ENCODE measurements at regions not wholly inside any gene's neighbourhood (a gene's known extent, or its start where the extent isn't known, plus 50 kb on each side); places are given as distances from the start of the nearest gene placed in this dataset.
A peak's percentile ranks its signal among the peaks of the same experiment; 100 is the strongest.
"Not testable (repeated sequence)": the region's sequence is repeated elsewhere in the genome, so short reads cannot be mapped to it uniquely, and the experiment has no call there.

GRCh38 chrX:1099146-1099770, 113.2 kb downstream of the CRLF2 start:
- H3K4me3 ChIP-seq (ENCODE audit: low read length) = no peak overlapping the region
- no peak for TF ChIP-seq CTCF (conservative IDR thresholded peaks at IDR 0.05; ENCODE audit: low read length)
- DNase-seq (ENCODE audit: low read depth) = no peak

- DNase-seq (ENCODE audit: low read depth) = no peak
- H3K4me3 ChIP-seq (ENCODE audit: low read length) = no peak overlapping the region
- TF ChIP-seq CTCF (conservative IDR thresholded peaks at IDR 0.05; ENCODE audit: low read length) = no peak
Measured at GRCh38 chrX:1097328-1097727, 115.1 kb downstream of the CRLF2 start.

- no peak for TF ChIP-seq CTCF (conservative IDR thresholded peaks at IDR 0.05; ENCODE audit: low read length)
- DNase-seq (ENCODE audit: low read depth) = no peak
- no peak overlapping the region for H3K4me3 ChIP-seq (ENCODE audit: low read length)
Measured at GRCh38 chrX:1094566-1095333, 117.7 kb downstream of the CRLF2 start.

GRCh38 chrX:1093586-1094421, 118.6 kb downstream of the CRLF2 start:
- H3K4me3 ChIP-seq (ENCODE audit: low read length) = no peak overlapping the region
- TF ChIP-seq CTCF (conservative IDR thresholded peaks at IDR 0.05; ENCODE audit: low read length) = no peak
- DNase-seq (ENCODE audit: low read depth) = no peak

- DNase-seq (ENCODE audit: low read depth) = no peak
- no peak for TF ChIP-seq CTCF (conservative IDR thresholded peaks at IDR 0.05; ENCODE audit: low read length)
- H3K4me3 ChIP-seq (ENCODE audit: low read length) = no peak overlapping the region
Measured at GRCh38 chrX:1093121-1093520, 119.3 kb downstream of the CRLF2 start.

- TF ChIP-seq CTCF (conservative IDR thresholded peaks at IDR 0.05; ENCODE audit: low read length) = no peak
- DNase-seq (ENCODE audit: low read depth) = peak; percentile 16
Measured at GRCh38 chrX:1086444-1087409, 125.7 kb downstream of the CRLF2 start.

GRCh38 chrX:1085871-1086270, 126.6 kb downstream of the CRLF2 start:
- H3K4me3 ChIP-seq (ENCODE audit: low read length); DNase-seq (ENCODE audit: low read depth): not testable (repeated sequence)

More at GRCh38 chrX:1086444-1087409, 125.7 kb downstream of the CRLF2 start:
- no peak overlapping the region for H3K4me3 ChIP-seq (ENCODE audit: low read length)
